Jurkat, Clone E6-1 (cell line): ENCODE measurements at regions not wholly inside any gene's neighbourhood (a gene's known extent, or its start where the extent isn't known, plus 50 kb on each side); places are given as distances from the start of the nearest gene placed in this dataset.
"Not testable (repeated sequence)": the region's sequence is repeated elsewhere in the genome, so short reads cannot be mapped to it uniquely, and the experiment has no call there.

Experiments used
- DNase-seq: peaks from one replicate; pipeline ENCODE4 v3.0.0-alpha.2; 2011; ENCODE audit warnings: low read depth, low spot score
- H3K4me3 ChIP-seq: 2 replicates; pipeline ENCODE4 v1.5.1; 2011; ENCODE audit warnings: mild to moderate bottlenecking, low read length, control low read depth, moderate library complexity

GRCh38 chr4:38304460-38304859, 344.3 kb downstream of the PTTG2 start:
- H3K4me3 ChIP-seq, result not testable (repeated sequence)

GRCh38 chr4:38306482-38307071, 346.4 kb downstream of the PTTG2 start:
- H3K4me3 ChIP-seq, result no peak overlapping the region
- no peak for DNase-seq

More at GRCh38 chr4:38304460-38304859, 344.3 kb downstream of the PTTG2 start:
- DNase-seq, result not testable (repeated sequence)

GRCh38 chr4:38308728-38309311, 348.6 kb downstream of the PTTG2 start:
- DNase-seq, result no peak

DNA sequence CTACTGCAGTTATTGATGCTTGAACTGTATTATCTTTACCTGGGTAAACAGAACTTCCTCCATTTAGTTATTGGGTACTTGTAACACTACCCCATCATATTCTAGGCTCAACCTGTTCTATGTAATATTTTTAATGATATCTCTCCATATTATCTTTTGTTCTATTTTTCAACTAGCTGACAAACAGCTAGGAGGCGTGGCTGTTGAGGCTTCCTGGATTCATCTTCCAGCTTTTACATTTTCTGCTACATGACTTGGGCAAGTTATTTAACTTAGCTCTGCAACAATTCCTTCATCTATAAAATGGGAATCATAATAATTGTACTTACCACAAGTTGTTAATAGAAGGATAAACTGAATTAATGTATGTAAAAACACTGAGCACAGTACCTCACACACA, 349.3 kb downstream of the PTTG2 start:
- no peak overlapping the region for H3K4me3 ChIP-seq
- no peak for DNase-seq

More at GRCh38 chr4:38308728-38309311, 348.6 kb downstream of the PTTG2 start:
- H3K4me3 ChIP-seq, result no peak overlapping the region

DNA sequence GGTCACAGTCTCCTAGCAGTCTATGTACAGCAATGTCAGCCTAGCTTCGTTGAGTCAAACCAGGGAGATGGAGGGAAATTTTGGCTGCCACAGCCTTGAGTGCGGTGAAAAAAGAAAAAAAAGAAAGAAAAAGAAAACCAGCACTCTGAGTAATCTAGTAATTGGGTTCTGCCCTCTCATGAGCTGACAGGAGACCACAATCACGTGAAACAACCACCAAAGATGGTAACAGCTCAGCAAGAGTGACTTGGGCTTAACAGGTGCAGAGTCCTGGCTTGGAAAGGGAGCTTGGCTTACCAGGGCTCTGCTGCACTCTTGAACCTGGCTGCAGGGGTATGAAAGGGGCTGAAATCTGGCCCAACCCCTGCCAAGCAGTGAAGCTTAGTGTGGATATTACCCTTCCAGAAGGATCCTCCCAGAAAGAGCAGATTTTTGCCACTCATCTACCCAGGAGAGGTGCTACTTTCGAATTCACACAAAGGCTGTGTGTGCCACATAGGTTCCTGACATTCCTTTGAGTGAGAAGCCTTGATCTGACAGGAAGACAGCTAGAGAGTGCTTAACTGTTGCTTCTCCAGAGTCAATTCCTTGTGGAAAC, 350.3 kb downstream of the PTTG2 start:
- DNase-seq, result peak; percentile 97
- H3K4me3 ChIP-seq, result no peak overlapping the region

- H3K4me3 ChIP-seq, result no peak overlapping the region
- no peak for DNase-seq
Observed at GRCh38 chr4:38311495-38312126, 351.4 kb downstream of the PTTG2 start.

DNA sequence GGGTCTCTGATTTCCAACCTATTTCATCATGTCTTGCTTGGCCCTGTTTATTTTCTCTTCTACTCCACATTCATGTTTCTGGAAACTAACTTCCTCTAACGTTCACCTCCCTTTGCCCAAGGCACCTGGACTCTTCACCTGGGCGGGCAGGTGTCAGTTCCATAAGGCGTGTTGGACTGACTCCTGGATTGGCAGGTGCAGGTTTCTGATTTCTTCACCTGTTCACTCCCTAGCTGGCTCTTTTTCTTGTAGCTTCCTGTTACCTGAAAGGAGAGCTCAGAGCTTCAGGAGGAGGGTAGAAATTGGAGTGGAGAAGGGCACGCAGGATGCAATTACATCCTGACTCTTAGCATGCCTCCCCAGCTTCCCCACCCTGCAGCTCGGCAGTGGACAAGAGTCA, 350.8 kb upstream of the KLF3 start:
- H3K4me3 ChIP-seq, result no peak overlapping the region
- no peak for DNase-seq

DNA sequence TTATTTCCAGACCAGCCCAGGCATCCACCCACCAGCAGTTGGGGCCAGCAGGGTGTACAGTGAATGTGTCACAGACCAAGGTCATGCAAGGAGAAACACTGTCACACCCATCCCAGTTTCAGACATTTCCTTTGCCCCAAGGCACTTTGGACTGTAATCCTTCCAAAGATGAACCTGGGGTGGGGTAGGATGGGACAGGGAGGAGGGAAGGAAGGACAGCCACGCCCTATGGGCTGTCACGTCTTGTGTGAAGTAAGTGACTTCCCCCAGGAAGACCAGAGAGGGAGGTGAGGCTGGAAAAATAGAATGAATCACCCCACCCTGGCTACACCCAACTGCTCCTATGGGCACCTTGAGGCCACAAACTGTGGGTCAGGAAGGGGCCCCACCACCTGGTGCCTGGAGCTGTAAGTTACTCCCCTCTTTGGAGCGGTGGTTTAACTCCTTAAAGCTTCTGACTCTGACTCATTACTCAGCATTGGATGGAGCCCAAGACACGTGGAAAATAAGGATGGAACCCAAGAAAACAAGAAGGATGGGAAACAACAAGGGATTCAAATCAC, 349.9 kb upstream of the KLF3 start:
- DNase-seq, result no peak
- H3K4me3 ChIP-seq, result no peak overlapping the region

DNA sequence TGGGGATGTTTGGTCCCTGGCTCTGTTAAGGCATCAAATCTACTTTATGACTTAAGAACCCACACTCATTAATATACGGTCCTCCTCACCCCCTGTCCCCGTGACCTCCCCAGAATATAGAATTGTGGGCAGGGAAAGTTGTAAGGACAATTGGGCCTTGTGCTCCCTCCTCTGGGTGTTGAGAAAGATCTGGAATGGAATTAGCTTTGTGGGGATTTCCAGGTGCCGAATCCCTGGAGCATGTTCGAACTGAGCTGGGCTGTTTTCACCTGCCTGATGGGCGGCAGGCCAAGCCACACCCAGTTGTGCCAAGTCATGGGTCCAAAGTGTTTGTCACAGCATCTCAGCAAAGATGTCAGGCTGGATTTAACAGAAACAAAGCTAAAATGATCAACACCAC, 349.3 kb upstream of the KLF3 start:
- H3K4me3 ChIP-seq, result no peak overlapping the region
- DNase-seq, result no peak

- no peak for DNase-seq
- no peak overlapping the region for H3K4me3 ChIP-seq
Observed at GRCh38 chr4:38315286-38315685, 348.7 kb upstream of the KLF3 start.

- peak; percentile 42 for DNase-seq
- no peak overlapping the region for H3K4me3 ChIP-seq
Observed at GRCh38 chr4:38316045-38316444, 348.0 kb upstream of the KLF3 start.

DNA sequence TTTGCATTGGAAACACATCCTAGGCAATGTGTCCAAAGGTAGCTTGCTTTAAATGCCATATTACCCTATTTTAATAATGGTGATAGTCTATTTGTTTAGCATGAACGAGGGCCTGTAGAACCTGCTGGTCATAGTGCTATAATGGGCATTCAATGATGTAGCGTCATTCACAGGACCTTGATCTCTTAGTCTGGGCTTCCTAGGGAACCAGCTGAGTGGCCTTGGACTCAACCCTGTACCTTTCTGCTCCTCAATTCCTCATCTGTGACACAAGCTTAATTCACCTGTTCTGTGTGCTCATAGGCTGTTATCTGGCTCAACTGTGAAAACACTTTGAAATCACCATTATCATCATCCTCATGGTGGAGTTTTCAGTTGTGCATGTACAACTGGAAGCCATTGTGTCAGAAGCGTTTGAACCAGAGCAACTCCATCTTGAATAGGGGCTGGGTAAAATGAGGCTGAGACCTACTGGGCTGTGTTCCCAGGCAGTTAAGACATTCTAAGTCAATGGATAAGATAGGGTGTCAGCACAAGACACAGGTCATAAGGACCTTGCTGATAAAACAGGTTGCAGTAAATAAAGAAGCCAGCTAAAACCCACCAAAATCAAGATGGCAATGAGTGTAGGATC, 346.8 kb upstream of the KLF3 start:
- DNase-seq, result no peak
- H3K4me3 ChIP-seq, result no peak overlapping the region

GRCh38 chr4:38318737-38319455, 345.1 kb upstream of the KLF3 start:
- H3K4me3 ChIP-seq, result no peak overlapping the region

DNA sequence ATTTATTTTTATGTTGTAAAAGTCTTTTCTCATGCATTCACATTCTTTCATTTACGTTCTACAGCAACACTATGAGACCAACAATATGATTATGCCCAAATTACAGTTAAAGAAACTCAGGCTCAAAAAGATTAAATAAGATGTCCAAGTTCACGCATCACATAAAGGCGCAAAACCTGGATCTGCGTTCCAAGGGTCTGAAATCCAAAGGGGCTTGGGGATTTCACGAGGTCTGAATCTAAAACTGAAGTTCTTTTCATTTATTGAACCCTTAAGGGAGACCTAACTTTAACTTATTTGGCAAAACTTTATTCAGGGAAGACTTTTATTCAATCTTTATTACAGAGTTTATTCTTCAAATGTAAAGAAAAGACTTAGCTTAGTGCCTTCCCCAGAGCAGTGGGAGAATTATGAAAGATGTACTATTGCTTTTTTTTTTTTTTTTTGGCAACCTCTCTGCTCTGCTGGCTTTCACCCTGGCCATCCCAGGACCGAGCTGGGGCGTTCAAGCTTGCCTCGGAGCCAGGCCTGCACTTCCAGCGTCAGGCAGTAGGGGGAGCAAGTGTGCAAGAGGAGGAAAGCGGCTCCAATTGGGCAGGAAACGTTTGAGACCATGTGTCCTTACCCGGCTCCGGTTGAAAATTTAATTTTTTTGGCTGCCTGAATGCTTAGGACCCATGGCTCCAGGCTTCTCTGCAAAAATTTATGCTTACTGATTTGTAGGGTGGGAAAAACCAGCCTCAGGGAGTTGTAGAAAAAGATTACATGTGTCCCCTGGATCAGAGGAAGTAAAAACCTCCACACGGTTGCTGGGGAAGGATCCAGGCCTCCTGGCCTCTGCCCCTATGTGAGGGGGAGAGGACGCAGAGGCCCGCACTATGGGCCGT, 344.3 kb upstream of the KLF3 start:
- H3K4me3 ChIP-seq, result no peak overlapping the region
- peak; percentile 78 for DNase-seq

More at GRCh38 chr4:38318737-38319455, 345.1 kb upstream of the KLF3 start:
- DNase-seq, result no peak

- no peak for DNase-seq
- H3K4me3 ChIP-seq, result no peak overlapping the region
Observed at GRCh38 chr4:38320343-38320695, 343.7 kb upstream of the KLF3 start.

DNA sequence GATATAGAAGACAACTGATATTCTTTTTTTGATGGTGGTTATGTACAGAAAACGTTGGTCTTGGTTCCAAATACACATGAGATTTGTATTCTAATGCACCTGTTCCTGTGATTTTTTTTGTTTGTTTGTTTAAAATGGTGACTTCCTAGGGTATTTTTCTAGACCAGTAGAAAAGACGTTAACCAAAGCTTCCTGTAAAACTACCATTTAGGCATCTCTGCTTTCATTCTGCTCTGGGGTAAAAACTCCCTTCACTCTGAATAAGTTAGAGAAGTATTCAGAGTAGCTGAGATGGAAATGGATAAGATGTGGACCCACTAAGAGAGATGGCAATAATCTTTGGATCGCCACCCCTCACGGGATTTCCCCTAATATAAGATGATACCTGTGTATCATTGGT, 343.2 kb upstream of the KLF3 start:
- no peak overlapping the region for H3K4me3 ChIP-seq

DNA sequence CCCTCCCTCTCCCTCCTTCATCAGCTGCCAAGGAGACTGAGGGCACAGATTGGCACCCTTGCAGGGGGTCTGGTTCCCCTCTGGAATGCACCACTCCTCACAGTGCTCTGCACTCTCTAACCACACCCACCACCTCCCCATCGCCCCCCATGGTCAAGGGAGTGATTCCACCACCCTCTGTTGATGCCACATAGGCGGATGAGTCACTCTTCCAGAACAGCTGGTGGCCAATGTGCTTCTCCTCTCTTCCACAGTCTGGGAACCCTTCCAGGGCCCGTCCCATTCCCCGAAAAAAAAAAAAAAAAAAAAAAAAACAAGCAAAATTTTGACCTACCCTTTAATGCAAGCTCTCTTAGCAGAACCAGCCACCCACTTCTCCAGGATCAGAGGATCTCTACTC, 341.3 kb upstream of the KLF3 start:
- DNase-seq, result no peak
- H3K4me3 ChIP-seq, result no peak overlapping the region

More for the DNA sequence above, 343.2 kb upstream of the KLF3 start:
- DNase-seq, result no peak

GRCh38 chr4:38323141-38323641, 340.8 kb upstream of the KLF3 start:
- DNase-seq, result no peak
- H3K4me3 ChIP-seq, result no peak overlapping the region
